ENCODE measurements at regions not wholly inside any gene's neighbourhood (a gene's known extent, or its start where the extent isn't known, plus 50 kb on each side); places are given as distances from the start of the nearest gene placed in this dataset.

- DNase-seq (ENCODE audit: extremely low read depth, insufficient read length) = no peak
- Histone ChIP-seq H3K36me3 (ENCODE audit: control insufficient read depth, insufficient read depth, low read length) (no peaks in the 10 kb centered on the region), H3K27me3 (replicated peaks; ENCODE audit: control insufficient read depth, insufficient read depth, low read length) (no peaks in the 10 kb centered on the region), H3K4me3 (replicated peaks; ENCODE audit: low read depth, low read length) (no peak overlapping the region)
- TF ChIP-seq CTCF (IDR thresholded peaks at IDR 0.05; ENCODE audit: insufficient read depth, low read length, poor library complexity, severe bottlenecking) = no peak
Measured at GRCh38 chr10:62669341-62669740, 135.2 kb upstream of the ADO start.

- H3K36me3 ChIP-seq (ENCODE audit: control insufficient read depth, insufficient read depth, low read length) = no peaks in the 10 kb centered on the region
- TF ChIP-seq CTCF (IDR thresholded peaks at IDR 0.05; ENCODE audit: insufficient read depth, low read length, poor library complexity, severe bottlenecking) = no peak
- no peak for DNase-seq (ENCODE audit: extremely low read depth, insufficient read length)
- no peak overlapping the region for H3K4me3 ChIP-seq (replicated peaks; ENCODE audit: low read depth, low read length)
- H3K27me3 ChIP-seq (replicated peaks; ENCODE audit: control insufficient read depth, insufficient read depth, low read length) = no peaks in the 10 kb centered on the region
Measured at GRCh38 chr10:62671104-62671503, 133.4 kb upstream of the ADO start.

- no peaks in the 10 kb centered on the region for H3K27me3 ChIP-seq (replicated peaks; ENCODE audit: control insufficient read depth, insufficient read depth, low read length)
- peak; percentile 82 for DNase-seq (ENCODE audit: extremely low read depth, insufficient read length)
- no peak overlapping the region for H3K4me3 ChIP-seq (replicated peaks; ENCODE audit: low read depth, low read length)
- no peaks in the 10 kb centered on the region for H3K36me3 ChIP-seq (ENCODE audit: control insufficient read depth, insufficient read depth, low read length)
- TF ChIP-seq CTCF (IDR thresholded peaks at IDR 0.05; ENCODE audit: insufficient read depth, low read length, poor library complexity, severe bottlenecking) = peak; percentile 80
Measured at GRCh38 chr10:62681211-62681940, 123.1 kb upstream of the ADO start.

GRCh38 chr10:62684911-62685310 lies 119.6 kb upstream of the ADO start:
- no peaks in the 10 kb centered on the region for H3K27me3 ChIP-seq (replicated peaks; ENCODE audit: control insufficient read depth, insufficient read depth, low read length)
- DNase-seq (ENCODE audit: extremely low read depth, insufficient read length) = no peak
- no peak for TF ChIP-seq CTCF (IDR thresholded peaks at IDR 0.05; ENCODE audit: insufficient read depth, low read length, poor library complexity, severe bottlenecking)
- H3K36me3 ChIP-seq (ENCODE audit: control insufficient read depth, insufficient read depth, low read length) = no peaks in the 10 kb centered on the region
- no peak overlapping the region for H3K4me3 ChIP-seq (replicated peaks; ENCODE audit: low read depth, low read length)

- Histone ChIP-seq H3K4me3 (replicated peaks; ENCODE audit: low read depth, low read length) (no peak overlapping the region), H3K27me3 (replicated peaks; ENCODE audit: control insufficient read depth, insufficient read depth, low read length) (no peaks in the 10 kb centered on the region), H3K36me3 (ENCODE audit: control insufficient read depth, insufficient read depth, low read length) (no peaks in the 10 kb centered on the region)
- TF ChIP-seq CTCF (IDR thresholded peaks at IDR 0.05; ENCODE audit: insufficient read depth, low read length, poor library complexity, severe bottlenecking) = no peak
- no peak for DNase-seq (ENCODE audit: extremely low read depth, insufficient read length)
Measured at GRCh38 chr10:62687230-62687748, 117.2 kb upstream of the ADO start.

Measured in GM06990 (cell line).